ENCODE measurements at regions not wholly inside any gene's neighbourhood (a gene's known extent, or its start where the extent isn't known, plus 50 kb on each side); places are given as distances from the start of the nearest gene placed in this dataset.

GRCh38 chr5:85333276-85333675, 948.6 kb upstream of the EDIL3 start:
- Histone ChIP-seq H2AFZ (no peak overlapping the region), H3K9me2 (ENCODE audit: insufficient read depth) (no peaks in the 10 kb centered on the region), H3K4me1 (replicated peaks; ENCODE audit: insufficient read depth) (no peaks in the 10 kb centered on the region), H3K4me3 (no peak overlapping the region), H3K4me2 (no peak overlapping the region), H3K9me3 (ENCODE audit: insufficient read depth, low read depth) (no peaks in the 10 kb centered on the region), H3K36me3 (ENCODE audit: low read depth) (no peaks in the 10 kb centered on the region), H4K20me1 (ENCODE audit: insufficient read depth) (no peaks in the 10 kb centered on the region), H3F3A (ENCODE audit: insufficient read depth, low read depth) (no peaks in the 10 kb centered on the region), H3K27me3 (ENCODE audit: insufficient read depth, low read depth) (no peaks in the 10 kb centered on the region), H3K27ac (no peak overlapping the region), H3K79me2 (ENCODE audit: low read depth) (no peaks in the 10 kb centered on the region)
- POLR2A ChIA-PET (ENCODE audit: unreplicated experiment): no interaction called here
- CTCF ChIA-PET: no interaction called here
- DNase-seq: no peak
- BruUV-seq (replicated peaks): no TSS peak
- intact Hi-C loops (cut with micrococcal nuclease; ENCODE audit: unreplicated experiment): no loop called here
- TF ChIP-seq EZH2 (IDR thresholded peaks at IDR 0.05; ENCODE audit: low read depth) (no peak), CTCF (conservative IDR thresholded peaks at IDR 0.05) (no peak)

DNA sequence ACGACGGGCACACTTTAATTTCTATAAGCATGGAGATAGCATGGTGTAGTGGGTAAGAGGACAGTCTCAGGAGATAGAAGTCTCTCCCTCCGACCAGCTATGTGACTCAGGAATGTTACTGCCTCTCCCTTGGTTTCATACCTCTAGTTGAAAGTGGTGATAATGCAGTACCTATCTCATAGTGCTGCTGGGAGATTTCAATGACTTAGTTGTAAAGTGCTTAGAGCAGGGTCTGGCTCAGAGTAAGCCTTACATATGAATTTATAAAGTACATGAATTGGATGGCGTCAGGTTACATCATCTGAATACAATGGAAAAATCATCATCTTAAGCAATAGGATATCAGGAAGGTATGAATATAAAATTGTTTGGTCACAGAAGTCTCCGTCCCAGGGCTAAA, 952.8 kb upstream of the EDIL3 start:
- ChIA-PET POLR2A (ENCODE audit: unreplicated experiment) (no interaction called here), CTCF (no interaction called here)
- no peak overlapping the region for H3K27ac ChIP-seq
- H3K79me2 ChIP-seq (ENCODE audit: low read depth): no peaks in the 10 kb centered on the region
- 0 out of 2 replicates have a peak overlapping the region, but pooled peaks have one; percentile 37 for H2AFZ ChIP-seq
- intact Hi-C loops (cut with micrococcal nuclease; ENCODE audit: unreplicated experiment): no loop called here
- H3K27me3 ChIP-seq (ENCODE audit: insufficient read depth, low read depth): no peaks in the 10 kb centered on the region
- H3F3A ChIP-seq (ENCODE audit: insufficient read depth, low read depth): no peaks in the 10 kb centered on the region
- no peak overlapping the region for H3K4me2 ChIP-seq
- no peak for DNase-seq
- H3K4me3 ChIP-seq: no peak overlapping the region
- H3K9me3 ChIP-seq (ENCODE audit: insufficient read depth, low read depth): no peaks in the 10 kb centered on the region
- H3K9me2 ChIP-seq (ENCODE audit: insufficient read depth): no peaks in the 10 kb centered on the region
- TF ChIP-seq CTCF (conservative IDR thresholded peaks at IDR 0.05) (no peak), EZH2 (IDR thresholded peaks at IDR 0.05; ENCODE audit: low read depth) (no peak)
- no peaks in the 10 kb centered on the region for H3K4me1 ChIP-seq (replicated peaks; ENCODE audit: insufficient read depth)
- no TSS peak for BruUV-seq (replicated peaks)
- no peaks in the 10 kb centered on the region for H3K36me3 ChIP-seq (ENCODE audit: low read depth)
- no peaks in the 10 kb centered on the region for H4K20me1 ChIP-seq (ENCODE audit: insufficient read depth)

DNA sequence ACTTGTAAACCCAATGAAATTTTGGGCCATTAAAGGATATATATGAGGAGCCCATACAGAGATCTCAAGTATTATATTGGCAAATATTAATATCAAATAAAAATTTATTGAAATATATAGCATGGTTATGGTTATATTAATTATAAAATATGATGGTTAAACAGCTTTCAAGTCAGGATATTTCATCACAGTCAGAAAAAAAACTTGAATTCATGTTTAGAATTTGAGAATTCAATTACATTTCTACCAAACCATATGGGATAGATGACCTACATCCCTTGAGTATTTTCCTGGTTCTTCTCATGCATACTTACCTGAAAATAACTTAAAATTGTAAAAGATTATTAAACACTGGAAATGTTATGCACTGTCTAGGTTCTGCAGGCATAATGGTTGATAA, 956.1 kb upstream of the EDIL3 start:
- no TSS peak for BruUV-seq (replicated peaks)
- no peak overlapping the region for H3K4me3 ChIP-seq
- POLR2A ChIA-PET (ENCODE audit: unreplicated experiment): no interaction called here
- no peaks in the 10 kb centered on the region for H3K9me3 ChIP-seq (ENCODE audit: insufficient read depth, low read depth)
- H3K9me2 ChIP-seq (ENCODE audit: insufficient read depth): no peaks in the 10 kb centered on the region
- no peaks in the 10 kb centered on the region for H3K79me2 ChIP-seq (ENCODE audit: low read depth)
- no peaks in the 10 kb centered on the region for H4K20me1 ChIP-seq (ENCODE audit: insufficient read depth)
- intact Hi-C loops (cut with micrococcal nuclease; ENCODE audit: unreplicated experiment): no loop called here
- H3K4me2 ChIP-seq: no peak overlapping the region
- TF ChIP-seq CTCF (conservative IDR thresholded peaks at IDR 0.05) (no peak), EZH2 (IDR thresholded peaks at IDR 0.05; ENCODE audit: low read depth) (no peak)
- H2AFZ ChIP-seq: no peak overlapping the region
- H3K4me1 ChIP-seq (replicated peaks; ENCODE audit: insufficient read depth): no peaks in the 10 kb centered on the region
- H3F3A ChIP-seq (ENCODE audit: insufficient read depth, low read depth): no peaks in the 10 kb centered on the region
- no peak overlapping the region for H3K27ac ChIP-seq
- DNase-seq: no peak
- CTCF ChIA-PET: no interaction called here
- no peaks in the 10 kb centered on the region for H3K36me3 ChIP-seq (ENCODE audit: low read depth)
- no peaks in the 10 kb centered on the region for H3K27me3 ChIP-seq (ENCODE audit: insufficient read depth, low read depth)
